Muscle layer of duodenum (tissue), 2 donors: ENCODE measurements at regions not wholly inside any gene's neighbourhood (a gene's known extent, or its start where the extent isn't known, plus 50 kb on each side); places are given as distances from the start of the nearest gene placed in this dataset.
"Not testable (repeated sequence)": the region's sequence is repeated elsewhere in the genome, so short reads cannot be mapped to it uniquely, and the experiment has no call there.

Experiments used
- H3K27ac ChIP-seq: one replicate; pipeline ENCODE4 v1.7.0; 2013; ENCODE audit warnings: mild to moderate bottlenecking, low read length
- H3K27me3 ChIP-seq: one replicate; pipeline ENCODE4 v1.7.0; 2013; ENCODE audit warnings: low read depth, mild to moderate bottlenecking, control low read depth, low read length
- H3K36me3 ChIP-seq, 2 donors: one replicate each; pipeline ENCODE4 v1.7.0; 2013; ENCODE audit warnings: low read length in 2 of 2, control low read depth in 1 of 2, mild to moderate bottlenecking in 1 of 2; ENCODE audit not compliant: insufficient read depth in 2 of 2, control insufficient read depth in 1 of 2
- H3K4me1 ChIP-seq, 2 donors: one replicate each; pipeline ENCODE4 v1.7.0; 2013; ENCODE audit warnings: low read length in 2 of 2, mild to moderate bottlenecking in 2 of 2, control low read depth in 1 of 2, moderate library complexity in 1 of 2; ENCODE audit not compliant: insufficient read depth in 2 of 2, control insufficient read depth in 1 of 2
- H3K4me3 ChIP-seq, 2 donors: one replicate each; pipeline ENCODE4 v1.7.0; 2013; ENCODE audit warnings: low read length in 2 of 2, low read depth in 1 of 2, mild to moderate bottlenecking in 1 of 2
- H3K9me3 ChIP-seq, 2 donors: one replicate each; pipeline ENCODE4 v1.7.0; 2013; ENCODE audit warnings: low read length in 2 of 2, control low read depth in 1 of 2, mild to moderate bottlenecking in 1 of 2; ENCODE audit not compliant: control insufficient read depth in 1 of 2
- donor health status: healthy.

DNA sequence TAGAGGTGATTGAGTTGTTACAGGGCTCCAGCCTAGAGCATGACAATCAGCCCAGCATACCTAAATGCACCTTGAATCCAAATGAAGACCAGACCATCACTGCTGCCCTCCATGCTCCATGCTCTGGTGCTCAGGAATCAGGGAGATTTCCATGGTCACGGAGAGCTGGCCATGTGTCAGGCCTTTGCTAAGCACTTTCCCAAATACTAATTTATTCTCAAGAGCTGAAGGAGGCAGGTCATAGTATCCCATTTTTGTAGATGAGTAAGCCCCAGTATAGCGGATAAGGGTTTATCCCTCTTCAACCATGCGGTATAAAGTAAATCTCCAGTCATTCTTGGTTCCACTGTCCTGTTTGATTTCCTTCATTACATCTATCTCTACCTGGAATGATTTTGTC is 240.8 kb downstream of the TFAP2A start:
- no peaks in the 10 kb centered on the region for H3K36me3 ChIP-seq
- H3K9me3 ChIP-seq = no peaks in the 10 kb centered on the region
- no peaks in the 10 kb centered on the region for H3K27me3 ChIP-seq
- H3K4me3 ChIP-seq = no peak overlapping the region
- H3K27ac ChIP-seq = no peak overlapping the region
- no peaks in the 10 kb centered on the region for H3K4me1 ChIP-seq

DNA sequence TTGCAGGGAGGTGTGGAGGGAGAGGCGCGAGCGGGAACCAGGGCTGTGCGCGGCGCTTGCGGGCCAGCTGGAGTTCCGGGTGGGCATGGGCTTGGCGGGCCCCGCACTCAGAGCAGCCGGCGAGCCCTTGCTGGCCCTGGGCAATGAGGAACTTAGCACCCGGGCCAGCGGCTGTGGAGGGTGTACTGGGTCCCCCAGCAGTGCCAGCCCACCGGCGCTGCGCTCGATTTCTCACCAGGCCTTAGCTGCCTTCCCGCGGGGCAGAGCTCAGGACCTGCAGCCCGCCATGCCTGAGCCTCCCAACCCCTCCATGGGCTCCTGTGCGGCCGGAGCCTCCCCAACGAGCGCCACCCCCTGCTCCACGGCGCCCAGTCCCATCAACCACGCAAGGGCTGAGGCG is 243.2 kb downstream of the TFAP2A start:
- not testable (repeated sequence) for H3K9me3 ChIP-seq, H3K27ac ChIP-seq, H3K4me1 ChIP-seq, H3K4me3 ChIP-seq, H3K27me3 ChIP-seq, H3K36me3 ChIP-seq

DNA sequence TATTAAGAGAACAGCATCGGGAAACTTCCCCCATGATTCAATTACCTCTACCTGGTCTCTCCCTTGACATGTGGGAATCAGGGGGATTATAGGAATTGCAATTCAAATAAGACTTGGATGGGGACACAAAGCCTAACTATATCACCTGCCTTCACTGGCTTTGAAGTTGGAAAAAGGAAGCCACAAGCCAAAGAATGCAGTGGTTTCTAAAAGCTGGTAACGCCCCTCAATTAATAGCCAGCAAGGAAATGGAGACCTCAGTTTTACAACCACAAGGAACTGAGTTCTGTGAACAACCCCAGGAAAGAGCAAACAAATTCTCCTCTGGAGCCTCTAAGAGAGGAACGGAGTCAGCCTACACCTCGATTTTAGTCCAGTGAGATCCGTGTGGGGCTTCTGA is 244.1 kb downstream of the TFAP2A start:
- H3K27me3 ChIP-seq = no peaks in the 10 kb centered on the region
- peaks cover 0 to 4% of the 10 kb centered on the region in 2 donors for H3K4me1 ChIP-seq
- no peak overlapping the region for H3K27ac ChIP-seq
- H3K9me3 ChIP-seq = no peaks in the 10 kb centered on the region
- H3K36me3 ChIP-seq = no peaks in the 10 kb centered on the region
- no peak overlapping the region for H3K4me3 ChIP-seq

DNA sequence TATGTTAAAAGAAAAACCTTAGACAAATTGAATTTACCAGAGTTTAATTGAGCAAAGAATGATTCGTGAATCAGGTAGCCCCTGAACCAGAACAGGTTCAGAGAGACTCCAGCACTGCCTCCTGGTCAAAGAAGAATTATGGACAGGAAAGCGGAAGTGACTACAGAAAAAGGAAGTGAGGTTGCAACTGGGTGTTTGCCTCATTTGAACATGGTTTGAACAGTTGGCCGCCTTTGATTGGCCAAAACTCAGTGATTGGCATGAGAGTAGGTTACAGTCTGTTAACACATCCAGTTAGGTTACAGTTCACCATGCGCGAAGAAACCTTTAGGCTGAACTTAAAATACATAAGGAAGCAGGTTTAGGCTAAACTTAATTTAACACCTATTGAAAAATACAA is 248.8 kb downstream of the TFAP2A start:
- Histone ChIP-seq H3K9me3 (no peaks in the 10 kb centered on the region), H3K36me3 (no peaks in the 10 kb centered on the region), H3K4me1 (peaks cover 0 to 4% of the 10 kb centered on the region in 2 donors), H3K27ac (no peak overlapping the region), H3K4me3 (no peak overlapping the region), H3K27me3 (no peaks in the 10 kb centered on the region)

GRCh38 chr6:10163203-10163962 is 251.5 kb downstream of the TFAP2A start:
- Histone ChIP-seq H3K27me3 (no peaks in the 10 kb centered on the region), H3K27ac (no peak overlapping the region), H3K36me3 (no peaks in the 10 kb centered on the region)

DNA sequence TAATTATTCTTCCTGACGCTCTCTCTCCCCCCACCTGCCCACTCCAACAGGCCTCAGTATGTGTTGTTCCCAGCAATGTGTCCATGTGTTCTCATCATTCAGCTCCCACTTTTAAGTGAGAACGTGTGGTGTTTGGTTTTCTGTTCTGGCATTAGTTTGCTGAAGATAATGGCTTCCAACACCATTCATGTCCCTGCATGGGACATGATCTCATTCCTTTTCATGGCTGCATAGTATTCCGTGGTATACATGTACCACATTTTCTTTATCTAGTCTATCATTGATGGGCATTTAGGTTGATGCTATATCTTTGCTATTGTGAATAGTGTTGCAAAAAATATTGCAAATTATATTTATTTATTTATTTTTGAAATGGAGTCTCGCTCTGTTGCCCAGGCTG is 258.0 kb downstream of the TFAP2A start:
- no peaks in the 10 kb centered on the region for H3K4me1 ChIP-seq
- no peaks in the 10 kb centered on the region for H3K36me3 ChIP-seq
- no peak overlapping the region for H3K4me3 ChIP-seq
- H3K27me3 ChIP-seq = no peaks in the 10 kb centered on the region
- H3K27ac ChIP-seq = no peak overlapping the region
- peaks cover 0 to 5% of the 10 kb centered on the region in 2 donors for H3K9me3 ChIP-seq

More at GRCh38 chr6:10163203-10163962, 251.5 kb downstream of the TFAP2A start:
- Histone ChIP-seq H3K4me1 (no peaks in the 10 kb centered on the region), H3K9me3 (peaks cover 0 to 5% of the 10 kb centered on the region in 2 donors), H3K4me3 (no peak overlapping the region)

- H3K4me1 ChIP-seq = no peaks in the 10 kb centered on the region
- no peak overlapping the region for H3K4me3 ChIP-seq
- H3K36me3 ChIP-seq = no peaks in the 10 kb centered on the region
- no peaks in the 10 kb centered on the region for H3K9me3 ChIP-seq
- H3K27ac ChIP-seq = no peak overlapping the region
- no peaks in the 10 kb centered on the region for H3K27me3 ChIP-seq
Measured at GRCh38 chr6:10154251-10154650, 260.6 kb downstream of the TFAP2A start.

GRCh38 chr6:10151144-10151915 is 263.5 kb downstream of the TFAP2A start:
- Histone ChIP-seq H3K9me3 (no peaks in the 10 kb centered on the region), H3K27me3 (no peaks in the 10 kb centered on the region), H3K4me1 (no peaks in the 10 kb centered on the region), H3K4me3 (no peak overlapping the region), H3K36me3 (no peaks in the 10 kb centered on the region), H3K27ac (no peak overlapping the region)

DNA sequence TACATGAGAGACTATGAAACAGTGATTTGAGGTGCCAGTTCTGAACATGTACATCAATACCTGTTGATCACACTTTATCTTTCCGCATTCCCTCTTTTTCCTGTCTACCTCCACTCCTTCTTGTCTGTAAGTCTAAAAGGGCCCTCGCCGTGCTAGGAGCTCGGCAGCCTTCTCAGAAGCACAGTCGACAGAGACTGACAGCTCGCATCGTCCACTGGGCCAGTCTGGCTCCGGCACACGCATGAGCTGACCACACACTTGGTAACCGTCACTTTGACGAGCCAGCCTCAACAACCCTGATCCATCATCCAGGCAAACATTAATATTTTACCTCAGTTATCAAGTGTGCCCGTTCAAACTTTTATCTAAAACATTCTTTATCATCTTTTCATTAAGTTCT is 265.3 kb downstream of the TFAP2A start:
- no peak overlapping the region for H3K27ac ChIP-seq
- no peaks in the 10 kb centered on the region for H3K9me3 ChIP-seq
- H3K36me3 ChIP-seq = no peaks in the 10 kb centered on the region
- no peaks in the 10 kb centered on the region for H3K4me1 ChIP-seq
- no peak overlapping the region for H3K4me3 ChIP-seq
- H3K27me3 ChIP-seq = no peaks in the 10 kb centered on the region

GRCh38 chr6:10146715-10147451 is 268.0 kb downstream of the TFAP2A start:
- no peaks in the 10 kb centered on the region for H3K9me3 ChIP-seq
- peak overlapping the region; percentile 4 to 45 for H3K4me3 ChIP-seq
- no peaks in the 10 kb centered on the region for H3K36me3 ChIP-seq
- no peaks in the 10 kb centered on the region for H3K4me1 ChIP-seq
- no peak overlapping the region for H3K27ac ChIP-seq
- H3K27me3 ChIP-seq = no peaks in the 10 kb centered on the region

- H3K36me3 ChIP-seq = no peaks in the 10 kb centered on the region
- H3K9me3 ChIP-seq = no peaks in the 10 kb centered on the region
- H3K27ac ChIP-seq = no peak overlapping the region
- H3K4me1 ChIP-seq = no peaks in the 10 kb centered on the region
- no peaks in the 10 kb centered on the region for H3K27me3 ChIP-seq
- no peak overlapping the region for H3K4me3 ChIP-seq
Measured at GRCh38 chr6:10144772-10145171, 270.1 kb downstream of the TFAP2A start.
